Right atrium auricular region (tissue), 2 donors: ENCODE measurements at regions not wholly inside any gene's neighbourhood (a gene's known extent, or its start where the extent isn't known, plus 50 kb on each side); places are given as distances from the start of the nearest gene placed in this dataset.

Experiments
- DNase-seq: peaks from one replicate; pipeline ENCODE4 v3.0.0-alpha.2; 2019; ENCODE audit warnings: low spot score
- H3K27ac ChIP-seq, 2 donors: fragments of 200-600 bp; sonication (generic); 1 replicate in 1 of 2; 2 replicates in 1 of 2; pipeline ENCODE4 v1.5.1; 2016 to 2019
- H3K27me3 ChIP-seq, 2 donors: fragments of 200-600 bp; sonication (generic); one replicate each; pipeline versions ENCODE4 v1.5.1 to v1.6.0; 2017 to 2019
- H3K36me3 ChIP-seq: fragments of 200-600 bp; sonication (generic); one replicate; pipeline ENCODE4 v1.5.1; 2016
- H3K4me1 ChIP-seq, 2 donors: fragments of 200-600 bp; sonication (generic); one replicate each; pipeline versions ENCODE4 v1.5.1 to v1.6.0; 2017 to 2019
- H3K4me3 ChIP-seq, 2 donors: fragments of 200-600 bp; sonication (generic); 1 replicate in 1 of 2; 2 replicates in 1 of 2; pipeline ENCODE4 v1.5.1; 2017 to 2019; ENCODE audit warnings: mild to moderate bottlenecking in 1 of 2, moderate library complexity in 1 of 2
- H3K9me3 ChIP-seq, 2 donors: fragments of 200-600 bp; sonication (generic); one replicate each; pipeline ENCODE4 v1.5.1; 2019
- CTCF ChIP-seq, 2 donors: fragments of 200-600 bp; sonication (generic); IDR thresholded peaks; one replicate each; pipeline ENCODE4 v1.5.1; 2019; ENCODE audit warnings: antibody characterized with exemption in 2 of 2

GRCh38 chr5:171692936-171693335, 92.7 kb upstream of the SMIM23 start:
- Histone ChIP-seq H3K27me3 (no peaks in the 10 kb centered on the region), H3K9me3 (no peaks in the 10 kb centered on the region), H3K4me3 (no peak overlapping the region), H3K27ac (no peak overlapping the region), H3K36me3 (no peaks in the 10 kb centered on the region), H3K4me1 (no peaks in the 10 kb centered on the region)
- TF ChIP-seq CTCF (IDR thresholded peaks at IDR 0.05): no peak
- DNase-seq: no peak

- Histone ChIP-seq H3K36me3 (no peaks in the 10 kb centered on the region), H3K4me3 (no peak overlapping the region), H3K27ac (no peak overlapping the region), H3K9me3 (no peaks in the 10 kb centered on the region), H3K4me1 (no peaks in the 10 kb centered on the region), H3K27me3 (no peaks in the 10 kb centered on the region)
- no peak for DNase-seq
- no peak for TF ChIP-seq CTCF (IDR thresholded peaks at IDR 0.05)
Measured at GRCh38 chr5:171693412-171693811, 92.2 kb upstream of the SMIM23 start.

- DNase-seq: no peak
- H3K4me1 ChIP-seq: no peaks in the 10 kb centered on the region
- no peak overlapping the region for H3K27ac ChIP-seq
- no peaks in the 10 kb centered on the region for H3K9me3 ChIP-seq
- no peaks in the 10 kb centered on the region for H3K36me3 ChIP-seq
- H3K27me3 ChIP-seq: no peaks in the 10 kb centered on the region
- TF ChIP-seq CTCF (IDR thresholded peaks at IDR 0.05): no peak
- no peak overlapping the region for H3K4me3 ChIP-seq
Measured at GRCh38 chr5:171695804-171696203, 89.8 kb upstream of the SMIM23 start.

- TF ChIP-seq CTCF (IDR thresholded peaks at IDR 0.05): no peak
- no peak for DNase-seq
- Histone ChIP-seq H3K27ac (no peak overlapping the region), H3K4me3 (no peak overlapping the region), H3K9me3 (no peaks in the 10 kb centered on the region), H3K4me1 (no peaks in the 10 kb centered on the region), H3K27me3 (no peaks in the 10 kb centered on the region), H3K36me3 (no peaks in the 10 kb centered on the region)
Measured at GRCh38 chr5:171697221-171698102, 88.2 kb upstream of the SMIM23 start.

GRCh38 chr5:171700318-171700912, 85.2 kb upstream of the SMIM23 start:
- H3K27me3 ChIP-seq: no peaks in the 10 kb centered on the region
- H3K27ac ChIP-seq: no peak overlapping the region
- H3K9me3 ChIP-seq: no peaks in the 10 kb centered on the region
- no peak for DNase-seq
- TF ChIP-seq CTCF (IDR thresholded peaks at IDR 0.05): no peak
- no peaks in the 10 kb centered on the region for H3K4me1 ChIP-seq
- no peaks in the 10 kb centered on the region for H3K36me3 ChIP-seq
- no peak overlapping the region for H3K4me3 ChIP-seq
